ENCODE measurements at regions not wholly inside any gene's neighbourhood (a gene's known extent, or its start where the extent isn't known, plus 50 kb on each side); places are given as distances from the start of the nearest gene placed in this dataset.

DNA sequence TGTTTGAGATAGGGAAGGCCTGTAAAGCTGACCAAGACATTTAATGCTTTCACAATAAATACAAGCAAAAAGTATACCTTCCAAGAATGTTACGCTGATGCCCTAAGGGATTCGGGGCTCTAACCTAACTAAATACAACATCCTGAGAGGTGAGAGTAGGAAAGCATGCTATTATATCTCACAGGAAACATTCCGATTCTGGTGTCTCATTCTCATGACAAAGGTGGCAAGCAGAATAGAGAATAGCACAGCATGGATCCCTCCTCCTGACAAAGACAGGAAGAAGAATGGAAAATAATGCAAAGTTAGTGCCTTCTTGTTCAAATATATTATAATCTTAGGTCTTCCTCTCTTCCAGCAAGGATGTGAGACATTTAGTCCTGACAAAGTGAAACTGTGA lies 504.3 kb downstream of the TFEC start:
- H3K4me3 ChIP-seq (ENCODE audit: extremely low read depth in 1 of 4, insufficient read depth in 2 of 4, low read depth in 3 of 4, low read length in 4 of 4) = peak overlapping the region in 1 of 4 experiments; percentile 47; a peak in 2 of 8 replicates
- H2AK5ac ChIP-seq (ENCODE audit: low read depth, low read length) = no peak overlapping the region
- H4K20me1 ChIP-seq (replicated peaks in 1 of 2; ENCODE audit: control insufficient read depth in 1 of 2, insufficient read depth in 2 of 2, low read length in 2 of 2) = no peaks in the 10 kb centered on the region
- H4K91ac ChIP-seq (replicated peaks; ENCODE audit: insufficient read length, low read length) = no peak overlapping the region
- 6% methylated on average over 3 of the region's 3 CpGs; no CpG with 5 or more reads in 1 of the 2 experiments for WGBS, 2 experiments (ENCODE audit: extremely low coverage in 1 of 2, insufficient coverage in 1 of 2, insufficient read length in 1 of 2, insufficient replicate concordance in 2 of 2, low coverage in 1 of 2, low lambda C conversion rate in 2 of 2, missing lambda C conversion rate in 1 of 2)
- no peaks in the 10 kb centered on the region; the same call in 1 of the 2 replicates for H3K23me2 ChIP-seq (ENCODE audit: low read depth, low read length)
- H3K9ac ChIP-seq (replicated peaks in 1 of 4; ENCODE audit: extremely low read depth in 1 of 4, low read depth in 3 of 4, low read length in 3 of 4) = no peak overlapping the region
- H3K27ac ChIP-seq (ENCODE audit: low read depth, low read length) = no peak overlapping the region
- no peak overlapping the region for H2BK12ac ChIP-seq (ENCODE audit: low read depth, low read length)
- H3K56ac ChIP-seq (replicated peaks; ENCODE audit: insufficient read length, low read depth, low read length) = no peak overlapping the region
- FAIRE-seq (peak; percentile 93), DNase-seq (ENCODE audit: low read depth in 1 of 2, low spot score in 2 of 2) (peak in 1 of 2 experiments; percentile 59)
- peaks cover 0 to 6% (median 4%) of the 10 kb centered on the region in 4 experiments; a peak in 3 of 7 replicates for H3K4me1 ChIP-seq (replicated peaks in 1 of 4; ENCODE audit: control insufficient read depth in 3 of 4, insufficient read depth in 4 of 4, low read length in 3 of 4)
- no peaks in the 10 kb centered on the region for H3K79me1 ChIP-seq (ENCODE audit: low read depth, low read length)
- H3K27me3 ChIP-seq (replicated peaks in 1 of 4; ENCODE audit: control insufficient read depth in 3 of 4, extremely low read depth in 1 of 4, insufficient read depth in 3 of 4, low read length in 3 of 4) = peaks cover 2 to 16% (median 8%) of the 10 kb centered on the region in 4 experiments
- H4K8ac ChIP-seq (ENCODE audit: extremely low read depth, insufficient read depth, low read length) = no peak overlapping the region
- no peak overlapping the region for H2BK20ac ChIP-seq (ENCODE audit: low read length)
- H2BK120ac ChIP-seq (replicated peaks; ENCODE audit: low read depth, low read length) = no peak overlapping the region
- peaks cover 0 to 7% (median 0%) of the 10 kb centered on the region in 4 experiments; a peak in 1 of 8 replicates for H3K36me3 ChIP-seq (ENCODE audit: control insufficient read depth in 2 of 4, insufficient read depth in 4 of 4, low read length in 3 of 4)
- no peak overlapping the region for H3K4ac ChIP-seq (replicated peaks; ENCODE audit: insufficient read length, low read depth, low read length)
- H3K79me2 ChIP-seq (ENCODE audit: control insufficient read depth in 1 of 2, insufficient read depth in 2 of 2, low read length in 2 of 2) = no peaks in the 10 kb centered on the region
- H3K23ac ChIP-seq (ENCODE audit: insufficient read length) = no peak overlapping the region
- H2BK5ac ChIP-seq (ENCODE audit: low read depth, low read length) = no peak overlapping the region
- peak overlapping the region in 1 of 2 experiments; percentile 56; a peak in 2 of 4 replicates for H3K4me2 ChIP-seq (ENCODE audit: insufficient read depth in 1 of 2, low read depth in 2 of 2, low read length in 2 of 2)
- H2BK15ac ChIP-seq (ENCODE audit: low read length) = no peak overlapping the region
- H3K14ac ChIP-seq (ENCODE audit: insufficient read length) = no peak overlapping the region
- H2AFZ ChIP-seq (ENCODE audit: low read length) = no peak overlapping the region
- no peak overlapping the region for H4K5ac ChIP-seq (ENCODE audit: insufficient read length, low read depth, low read length)
- CTCF ChIA-PET (ENCODE audit: partially characterized antibody) = no interaction called here
- H3K9me3 ChIP-seq (ENCODE audit: insufficient read depth in 2 of 2, low read depth in 1 of 2, low read length in 1 of 2) = peaks cover 14 to 28% of the 10 kb centered on the region in 2 experiments
- POLR2A ChIA-PET (ENCODE audit: partially characterized antibody) = no interaction called here
- no peak overlapping the region for H3K18ac ChIP-seq (ENCODE audit: extremely low read depth, low read length)
- TF ChIP-seq SAP30 (IDR thresholded peaks at IDR 0.05; ENCODE audit: insufficient read depth, insufficient replicate concordance, low read length) = no peak
- no peak for TF ChIP-seq CHD2 (IDR thresholded peaks at IDR 0.05; ENCODE audit: low read length)
- peak; percentile 80; the same call in 1 of the 2 replicates for TF ChIP-seq TCF12 (IDR thresholded peaks at IDR 0.05; ENCODE audit: low read depth, low read length)
